ENCODE measurements at regions not wholly inside any gene's neighbourhood (a gene's known extent, or its start where the extent isn't known, plus 50 kb on each side); places are given as distances from the start of the nearest gene placed in this dataset.

DNA sequence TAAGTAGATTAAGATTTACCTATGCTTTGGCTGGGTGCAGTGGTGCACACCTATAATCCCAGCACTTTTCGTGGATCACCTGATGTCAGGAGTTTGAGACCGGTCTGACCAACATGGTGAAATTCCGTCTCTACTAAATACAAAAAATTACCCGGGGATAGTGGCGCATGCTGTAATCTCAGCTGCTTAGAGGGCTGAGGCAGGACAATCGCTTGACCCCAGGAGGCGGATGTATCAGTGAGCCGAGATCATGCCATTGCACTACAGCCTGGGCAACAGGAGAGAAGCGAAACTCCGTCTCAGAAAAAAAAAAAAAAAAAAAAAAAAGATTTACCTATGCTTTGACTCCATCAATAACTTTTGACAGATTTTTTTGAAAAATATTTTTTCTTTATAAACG, 267.1 kb upstream of the SEMA6A start:
- TF ChIP-seq, protein P1, sequence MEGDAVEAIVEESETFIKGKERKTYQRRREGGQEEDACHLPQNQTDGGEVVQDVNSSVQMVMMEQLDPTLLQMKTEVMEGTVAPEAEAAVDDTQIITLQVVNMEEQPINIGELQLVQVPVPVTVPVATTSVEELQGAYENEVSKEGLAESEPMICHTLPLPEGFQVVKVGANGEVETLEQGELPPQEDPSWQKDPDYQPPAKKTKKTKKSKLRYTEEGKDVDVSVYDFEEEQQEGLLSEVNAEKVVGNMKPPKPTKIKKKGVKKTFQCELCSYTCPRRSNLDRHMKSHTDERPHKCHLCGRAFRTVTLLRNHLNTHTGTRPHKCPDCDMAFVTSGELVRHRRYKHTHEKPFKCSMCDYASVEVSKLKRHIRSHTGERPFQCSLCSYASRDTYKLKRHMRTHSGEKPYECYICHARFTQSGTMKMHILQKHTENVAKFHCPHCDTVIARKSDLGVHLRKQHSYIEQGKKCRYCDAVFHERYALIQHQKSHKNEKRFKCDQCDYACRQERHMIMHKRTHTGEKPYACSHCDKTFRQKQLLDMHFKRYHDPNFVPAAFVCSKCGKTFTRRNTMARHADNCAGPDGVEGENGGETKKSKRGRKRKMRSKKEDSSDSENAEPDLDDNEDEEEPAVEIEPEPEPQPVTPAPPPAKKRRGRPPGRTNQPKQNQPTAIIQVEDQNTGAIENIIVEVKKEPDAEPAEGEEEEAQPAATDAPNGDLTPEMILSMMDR (conservative IDR thresholded peaks at IDR 0.05; ENCODE audit: low read depth, low read length), result no peak

GRCh38 chr5:116838011-116838536, 263.5 kb upstream of the SEMA6A start:
- Histone ChIP-seq H3K4me1 (ENCODE audit: low read depth, poor library complexity, severe bottlenecking) (no peaks in the 10 kb centered on the region), H3K27ac (no peak overlapping the region), H3K4me2 (no peak overlapping the region), H3K79me2 (ENCODE audit: insufficient read depth, low read depth) (no peaks in the 10 kb centered on the region), H3K9ac (no peak overlapping the region), H4K20me1 (ENCODE audit: insufficient read depth) (no peaks in the 10 kb centered on the region), H2AFZ (ENCODE audit: low read depth) (no peak overlapping the region), H3K27me3 (ENCODE audit: insufficient read depth, low read depth) (no peaks in the 10 kb centered on the region), H3K36me3 (ENCODE audit: insufficient read depth) (no peaks in the 10 kb centered on the region), H3K4me3 (IDR thresholded peaks at IDR 0.05; ENCODE audit: insufficient read depth, low read depth, low read length) (no peak overlapping the region)
- TF ChIP-seq, protein P1 (conservative IDR thresholded peaks at IDR 0.05; ENCODE audit: low read depth, low read length), result no peak

More for the DNA sequence above, 267.1 kb upstream of the SEMA6A start:
- H3K9ac ChIP-seq, result no peak overlapping the region
- no peaks in the 10 kb centered on the region for H4K20me1 ChIP-seq (ENCODE audit: insufficient read depth)
- no peaks in the 10 kb centered on the region for H3K36me3 ChIP-seq (ENCODE audit: insufficient read depth)
- H3K79me2 ChIP-seq (ENCODE audit: insufficient read depth, low read depth), result no peaks in the 10 kb centered on the region
- no peaks in the 10 kb centered on the region for H3K4me1 ChIP-seq (ENCODE audit: low read depth, poor library complexity, severe bottlenecking)
- no peak overlapping the region for H3K4me3 ChIP-seq (IDR thresholded peaks at IDR 0.05; ENCODE audit: insufficient read depth, low read depth, low read length)
- H3K27ac ChIP-seq, result no peak overlapping the region
- H2AFZ ChIP-seq (ENCODE audit: low read depth), result no peak overlapping the region
- no peak overlapping the region for H3K4me2 ChIP-seq
- no peaks in the 10 kb centered on the region for H3K27me3 ChIP-seq (ENCODE audit: insufficient read depth, low read depth)

GRCh38 chr5:116834796-116835515, 260.3 kb upstream of the SEMA6A start:
- TF ChIP-seq, protein P1 (conservative IDR thresholded peaks at IDR 0.05; ENCODE audit: low read depth, low read length), result no peak
- Histone ChIP-seq H2AFZ (ENCODE audit: low read depth) (no peak overlapping the region), H3K4me1 (ENCODE audit: low read depth, poor library complexity, severe bottlenecking) (no peaks in the 10 kb centered on the region), H4K20me1 (ENCODE audit: insufficient read depth) (no peaks in the 10 kb centered on the region), H3K4me3 (IDR thresholded peaks at IDR 0.05; ENCODE audit: insufficient read depth, low read depth, low read length) (no peak overlapping the region), H3K9ac (no peak overlapping the region), H3K4me2 (no peak overlapping the region), H3K36me3 (ENCODE audit: insufficient read depth) (no peaks in the 10 kb centered on the region), H3K27ac (no peak overlapping the region), H3K79me2 (ENCODE audit: insufficient read depth, low read depth) (no peaks in the 10 kb centered on the region), H3K27me3 (ENCODE audit: insufficient read depth, low read depth) (no peaks in the 10 kb centered on the region)

DNA sequence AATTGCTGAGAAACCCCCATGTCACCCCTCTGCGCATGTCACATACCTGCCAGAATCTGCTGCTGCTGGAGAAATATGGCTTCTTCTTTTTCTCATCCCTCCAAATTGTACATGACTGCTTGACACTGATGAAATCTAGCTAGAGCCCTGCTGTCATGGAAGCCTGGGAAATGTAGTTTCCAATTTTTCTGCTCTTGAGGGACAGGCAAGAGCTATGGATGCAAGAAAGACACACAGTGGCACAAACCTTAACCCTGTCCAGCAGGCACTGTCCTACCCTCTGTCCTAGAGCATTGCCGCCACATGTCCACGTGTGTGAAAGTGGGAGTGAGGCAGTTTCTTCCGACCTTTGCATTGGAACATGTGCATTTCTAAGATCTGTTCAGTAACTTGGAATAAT, 255.5 kb upstream of the SEMA6A start:
- no peak overlapping the region for H3K9ac ChIP-seq
- no peaks in the 10 kb centered on the region for H3K27me3 ChIP-seq (ENCODE audit: insufficient read depth, low read depth)
- H3K79me2 ChIP-seq (ENCODE audit: insufficient read depth, low read depth), result no peaks in the 10 kb centered on the region
- no peaks in the 10 kb centered on the region for H4K20me1 ChIP-seq (ENCODE audit: insufficient read depth)
- TF ChIP-seq, protein P1 (conservative IDR thresholded peaks at IDR 0.05; ENCODE audit: low read depth, low read length), result no peak
- H3K4me2 ChIP-seq, result no peak overlapping the region
- H3K36me3 ChIP-seq (ENCODE audit: insufficient read depth), result no peaks in the 10 kb centered on the region
- H3K27ac ChIP-seq, result no peak overlapping the region
- no peaks in the 10 kb centered on the region for H3K4me1 ChIP-seq (ENCODE audit: low read depth, poor library complexity, severe bottlenecking)
- no peak overlapping the region for H3K4me3 ChIP-seq (IDR thresholded peaks at IDR 0.05; ENCODE audit: insufficient read depth, low read depth, low read length)
- no peak overlapping the region for H2AFZ ChIP-seq (ENCODE audit: low read depth)

All from KMS-11 (cell line).